ENCODE measurements at regions not wholly inside any gene's neighbourhood (a gene's known extent, or its start where the extent isn't known, plus 50 kb on each side); places are given as distances from the start of the nearest gene placed in this dataset.
A peak's percentile ranks its signal among the peaks of the same experiment; 100 is the strongest.
"Not testable (repeated sequence)": the region's sequence is repeated elsewhere in the genome, so short reads cannot be mapped to it uniquely, and the experiment has no call there.

DNA sequence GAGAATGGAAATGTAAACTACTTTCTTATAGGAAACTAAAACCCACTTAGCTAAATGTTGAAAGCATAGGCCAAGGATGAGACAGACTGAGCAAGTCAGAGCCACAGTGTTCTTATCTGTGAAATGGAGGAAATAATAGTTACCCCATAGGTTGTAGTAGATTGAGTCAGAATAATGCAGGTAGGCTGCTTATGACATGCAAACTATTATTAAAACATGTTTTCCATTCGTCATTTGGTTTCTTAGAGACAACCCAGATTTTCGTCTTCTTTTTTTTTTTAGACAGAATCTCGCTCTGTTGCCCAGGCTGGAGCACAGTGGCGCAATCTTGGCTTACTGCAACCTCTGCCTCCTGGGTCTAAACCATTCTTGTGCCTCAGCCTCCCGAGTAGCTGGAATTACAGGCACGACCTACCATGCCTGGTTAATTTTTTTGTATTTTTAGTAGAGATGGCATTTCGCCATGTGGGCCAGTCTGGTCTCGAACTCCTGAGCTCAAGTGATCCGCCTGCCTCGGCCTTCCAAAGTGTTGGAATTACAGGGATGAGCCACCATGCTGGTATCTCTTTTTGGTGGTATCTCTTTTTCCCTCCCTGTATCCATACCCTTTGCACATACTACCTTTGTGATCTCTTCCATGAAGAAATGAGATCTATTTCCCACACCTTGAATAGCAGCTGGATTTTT lies 196.5 kb upstream of the ZNF217 start:
- intact Hi-C loops (cut with micrococcal nuclease; ENCODE audit: unreplicated experiment): loop anchor here (5.0 kb wide), 1 partner anchor 168 kb away; no protein-coding TSS in a partner anchor

DNA sequence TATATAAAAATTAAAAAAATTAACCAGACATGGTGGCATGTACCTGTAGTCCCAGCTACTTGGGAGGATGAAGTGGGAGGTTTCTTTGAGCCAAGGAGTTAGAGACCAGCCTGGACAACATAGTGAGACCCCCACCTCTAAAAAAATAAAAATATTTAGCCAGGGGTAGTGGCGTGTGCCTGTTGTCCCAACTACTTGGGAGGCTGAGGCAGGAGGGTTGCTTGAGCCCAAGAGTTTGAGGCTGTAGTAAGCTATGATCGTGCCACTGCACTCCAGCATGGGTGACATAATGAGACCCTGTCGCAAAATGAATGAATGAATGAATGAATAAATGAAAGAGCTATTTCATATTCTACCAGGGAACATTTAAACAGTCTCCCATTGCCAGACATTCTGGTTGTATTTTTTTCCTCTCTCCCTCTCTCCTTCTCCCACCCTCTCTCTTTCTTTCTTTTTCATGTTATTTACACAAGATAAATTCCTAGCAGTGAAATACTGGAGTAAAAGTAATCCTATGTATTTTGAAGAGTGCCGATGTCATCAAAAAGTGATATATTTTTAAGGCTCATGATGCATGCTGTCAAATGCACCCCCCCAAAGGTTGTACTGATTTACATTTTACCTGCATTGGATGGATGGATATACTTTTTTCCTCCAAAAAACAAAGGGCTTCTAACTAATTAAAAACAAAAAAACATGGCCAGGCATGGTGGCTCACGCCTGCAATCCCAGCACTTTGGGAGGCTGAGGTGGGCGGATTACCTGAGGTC lies 194.8 kb upstream of the ZNF217 start:
- intact Hi-C loops (cut with micrococcal nuclease; ENCODE audit: unreplicated experiment): loop anchor here (5.0 kb wide), 1 partner anchor 166 kb away; no protein-coding TSS in a partner anchor
- POLR2A ChIA-PET (ENCODE audit: unreplicated experiment): interaction anchor here (0.6 kb wide), 1 partner anchor 40 kb away, joined by 9 read pairs; no protein-coding TSS in a partner anchor

More for the DNA sequence above, 196.5 kb upstream of the ZNF217 start:
- Histone ChIP-seq H2AFZ (0 out of 2 replicates have a peak overlapping the region, but pooled peaks have one; percentile 2), H3K27ac (peak overlapping the region; percentile 98), H3K4me1 (replicated peaks; ENCODE audit: insufficient read depth) (peaks cover 79% of the 10 kb centered on the region), H3F3A (ENCODE audit: insufficient read depth, low read depth) (peaks cover 62% of the 10 kb centered on the region), H3K9me3 (ENCODE audit: insufficient read depth, low read depth) (no peaks in the 10 kb centered on the region), H4K20me1 (ENCODE audit: insufficient read depth) (no peaks in the 10 kb centered on the region), H3K9me2 (ENCODE audit: insufficient read depth) (no peaks in the 10 kb centered on the region), H3K79me2 (ENCODE audit: low read depth) (no peaks in the 10 kb centered on the region), H3K36me3 (ENCODE audit: low read depth) (no peaks in the 10 kb centered on the region), H3K27me3 (ENCODE audit: insufficient read depth, low read depth) (no peaks in the 10 kb centered on the region), H3K4me3 (no peak overlapping the region), H3K4me2 (peak overlapping the region; percentile 13)
- TF ChIP-seq EZH2 (IDR thresholded peaks at IDR 0.05; ENCODE audit: low read depth): no peak
- TF ChIP-seq, protein P1, sequence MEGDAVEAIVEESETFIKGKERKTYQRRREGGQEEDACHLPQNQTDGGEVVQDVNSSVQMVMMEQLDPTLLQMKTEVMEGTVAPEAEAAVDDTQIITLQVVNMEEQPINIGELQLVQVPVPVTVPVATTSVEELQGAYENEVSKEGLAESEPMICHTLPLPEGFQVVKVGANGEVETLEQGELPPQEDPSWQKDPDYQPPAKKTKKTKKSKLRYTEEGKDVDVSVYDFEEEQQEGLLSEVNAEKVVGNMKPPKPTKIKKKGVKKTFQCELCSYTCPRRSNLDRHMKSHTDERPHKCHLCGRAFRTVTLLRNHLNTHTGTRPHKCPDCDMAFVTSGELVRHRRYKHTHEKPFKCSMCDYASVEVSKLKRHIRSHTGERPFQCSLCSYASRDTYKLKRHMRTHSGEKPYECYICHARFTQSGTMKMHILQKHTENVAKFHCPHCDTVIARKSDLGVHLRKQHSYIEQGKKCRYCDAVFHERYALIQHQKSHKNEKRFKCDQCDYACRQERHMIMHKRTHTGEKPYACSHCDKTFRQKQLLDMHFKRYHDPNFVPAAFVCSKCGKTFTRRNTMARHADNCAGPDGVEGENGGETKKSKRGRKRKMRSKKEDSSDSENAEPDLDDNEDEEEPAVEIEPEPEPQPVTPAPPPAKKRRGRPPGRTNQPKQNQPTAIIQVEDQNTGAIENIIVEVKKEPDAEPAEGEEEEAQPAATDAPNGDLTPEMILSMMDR (conservative IDR thresholded peaks at IDR 0.05): no peak
- no peak for DNase-seq
- ChIA-PET POLR2A (ENCODE audit: unreplicated experiment) (no interaction called here), CTCF (no interaction called here)
- BruUV-seq (replicated peaks): no TSS peak

DNA sequence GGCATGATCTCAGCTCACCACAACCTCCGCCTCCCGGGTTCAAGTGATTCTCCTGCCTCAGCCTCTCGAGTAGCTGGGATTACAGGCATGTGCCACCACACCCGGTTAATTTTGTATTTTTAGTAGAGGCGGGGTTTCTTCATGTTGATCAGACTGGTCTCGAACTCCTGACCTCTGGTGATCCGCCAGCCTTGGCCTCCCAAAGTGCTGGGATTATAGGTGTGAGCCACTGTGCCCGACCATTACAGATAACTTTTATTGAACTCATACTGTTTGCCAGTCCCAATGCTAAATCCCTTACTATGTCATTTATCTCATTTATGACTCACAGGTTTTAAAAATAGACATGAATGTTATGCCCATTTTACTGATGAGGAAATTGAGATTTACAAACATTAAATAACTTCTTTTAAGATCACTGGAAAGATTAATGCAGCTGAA lies 193.9 kb upstream of the ZNF217 start:
- POLR2A ChIA-PET (ENCODE audit: unreplicated experiment); H3K9me3 ChIP-seq (ENCODE audit: insufficient read depth, low read depth); H3K27me3 ChIP-seq (ENCODE audit: insufficient read depth, low read depth); BruUV-seq (replicated peaks); H3K9me2 ChIP-seq (ENCODE audit: insufficient read depth); H4K20me1 ChIP-seq (ENCODE audit: insufficient read depth); H3K79me2 ChIP-seq (ENCODE audit: low read depth); H3K36me3 ChIP-seq (ENCODE audit: low read depth): not testable (repeated sequence)
- peak overlapping the region; percentile 98 for H3K27ac ChIP-seq
- H3K4me2 ChIP-seq: peak overlapping the region; percentile 83
- peaks cover 68% of the 10 kb centered on the region for H3K4me1 ChIP-seq (replicated peaks; ENCODE audit: insufficient read depth)
- intact Hi-C loops (cut with micrococcal nuclease; ENCODE audit: unreplicated experiment): loop anchor here (1.0 to 5.0 kb wide), 2 partner anchors 82 to 165 kb away; no protein-coding TSS in a partner anchor
- peaks cover 58% of the 10 kb centered on the region for H3F3A ChIP-seq (ENCODE audit: insufficient read depth, low read depth)
- CTCF ChIA-PET: interaction anchor here (1.2 kb wide), 1 partner anchor 34 kb away, joined by 4 read pairs; no protein-coding TSS in a partner anchor
- H3K4me3 ChIP-seq: peak overlapping the region; percentile 40; the same call in 1 of the 2 replicates
- DNase-seq: peak in 1 of 2 experiments; percentile 52
- H2AFZ ChIP-seq: peak overlapping the region; percentile 23; the same call in 1 of the 2 replicates

More for the DNA sequence above, 194.8 kb upstream of the ZNF217 start:
- Histone ChIP-seq H3K9me3 (ENCODE audit: insufficient read depth, low read depth) (no peaks in the 10 kb centered on the region; the same call in 1 of the 2 replicates), H3K4me1 (replicated peaks; ENCODE audit: insufficient read depth) (peaks cover 71% of the 10 kb centered on the region), H3K27ac (peak overlapping the region; percentile 98), H3K4me2 (peak overlapping the region; percentile 83; the same call in 1 of the 2 replicates), H4K20me1 (ENCODE audit: insufficient read depth) (no peaks in the 10 kb centered on the region), H3F3A (ENCODE audit: insufficient read depth, low read depth) (peaks cover 60% of the 10 kb centered on the region), H3K9me2 (ENCODE audit: insufficient read depth) (no peaks in the 10 kb centered on the region), H2AFZ (no peak overlapping the region), H3K4me3 (no peak overlapping the region; the same call in 1 of the 2 replicates), H3K36me3 (ENCODE audit: low read depth) (no peaks in the 10 kb centered on the region), H3K79me2 (ENCODE audit: low read depth) (no peaks in the 10 kb centered on the region), H3K27me3 (ENCODE audit: insufficient read depth, low read depth) (no peaks in the 10 kb centered on the region)
- TF ChIP-seq, protein P1 (conservative IDR thresholded peaks at IDR 0.05): no peak
- no peak for TF ChIP-seq EZH2 (IDR thresholded peaks at IDR 0.05; ENCODE audit: low read depth)
- no TSS peak for BruUV-seq (replicated peaks)
- CTCF ChIA-PET: interaction anchor here (0.6 kb wide), 1 partner anchor 40 kb away, joined by 6 read pairs; no protein-coding TSS in a partner anchor
- DNase-seq: no peak
